ENCODE measurements at regions not wholly inside any gene's neighbourhood (a gene's known extent, or its start where the extent isn't known, plus 50 kb on each side); places are given as distances from the start of the nearest gene placed in this dataset.

DNA sequence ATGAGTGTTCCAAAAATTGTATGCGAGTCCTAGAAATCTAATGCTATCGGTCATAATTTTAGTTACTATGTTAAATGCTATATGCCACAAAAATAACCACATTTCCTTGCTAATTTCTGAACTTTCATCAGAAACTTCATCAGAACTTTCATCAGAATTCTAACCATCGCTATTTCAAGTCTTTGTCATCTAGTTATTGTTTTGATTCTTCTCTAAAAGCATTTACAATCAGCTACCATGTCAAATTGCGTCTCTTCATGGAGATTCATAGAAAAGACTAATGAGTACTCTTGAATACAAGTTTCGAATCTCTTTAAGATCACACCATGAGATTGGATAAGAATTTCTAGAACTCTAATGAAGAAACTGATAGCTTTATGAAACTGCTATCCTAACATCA is 52.7 kb upstream of the TM9SF2 start:
- no peak for TF ChIP-seq CTCF (IDR thresholded peaks at IDR 0.05 in 8 of 11, conservative IDR thresholded peaks at IDR 0.05 in 3 of 11)
- no peak for TF ChIP-seq POLR2A (IDR thresholded peaks at IDR 0.05)

Measured in spleen (tissue), 7 donors.